ENCODE measurements at regions not wholly inside any gene's neighbourhood (a gene's known extent, or its start where the extent isn't known, plus 50 kb on each side); places are given as distances from the start of the nearest gene placed in this dataset.

DNA sequence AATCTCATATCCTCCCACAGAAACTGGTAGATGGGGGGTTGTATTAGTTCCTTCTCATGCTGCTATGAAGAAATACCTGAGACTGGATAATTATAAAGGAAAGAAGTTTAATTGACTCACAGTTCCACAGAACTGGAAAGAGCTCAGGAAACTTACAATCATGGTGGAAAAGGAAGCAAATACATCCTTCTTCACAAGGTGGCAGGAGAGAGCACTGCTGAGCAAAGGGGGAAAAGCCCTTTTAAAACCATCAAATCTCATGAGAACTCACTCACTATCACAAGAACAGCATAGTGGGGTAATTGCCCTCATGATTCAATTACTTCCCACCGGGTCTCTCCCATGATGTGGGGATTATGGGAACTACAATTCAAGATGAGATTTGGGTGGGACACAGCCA is 250.5 kb upstream of the GPRIN3 start:
- TF ChIP-seq POLR2A (IDR thresholded peaks at IDR 0.05): no peak
- TF ChIP-seq, protein P1, sequence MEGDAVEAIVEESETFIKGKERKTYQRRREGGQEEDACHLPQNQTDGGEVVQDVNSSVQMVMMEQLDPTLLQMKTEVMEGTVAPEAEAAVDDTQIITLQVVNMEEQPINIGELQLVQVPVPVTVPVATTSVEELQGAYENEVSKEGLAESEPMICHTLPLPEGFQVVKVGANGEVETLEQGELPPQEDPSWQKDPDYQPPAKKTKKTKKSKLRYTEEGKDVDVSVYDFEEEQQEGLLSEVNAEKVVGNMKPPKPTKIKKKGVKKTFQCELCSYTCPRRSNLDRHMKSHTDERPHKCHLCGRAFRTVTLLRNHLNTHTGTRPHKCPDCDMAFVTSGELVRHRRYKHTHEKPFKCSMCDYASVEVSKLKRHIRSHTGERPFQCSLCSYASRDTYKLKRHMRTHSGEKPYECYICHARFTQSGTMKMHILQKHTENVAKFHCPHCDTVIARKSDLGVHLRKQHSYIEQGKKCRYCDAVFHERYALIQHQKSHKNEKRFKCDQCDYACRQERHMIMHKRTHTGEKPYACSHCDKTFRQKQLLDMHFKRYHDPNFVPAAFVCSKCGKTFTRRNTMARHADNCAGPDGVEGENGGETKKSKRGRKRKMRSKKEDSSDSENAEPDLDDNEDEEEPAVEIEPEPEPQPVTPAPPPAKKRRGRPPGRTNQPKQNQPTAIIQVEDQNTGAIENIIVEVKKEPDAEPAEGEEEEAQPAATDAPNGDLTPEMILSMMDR (IDR thresholded peaks at IDR 0.05): peak in 3 of 6 experiments; percentile 38 to 43 (median 39)
